GM18858 (cell line): ENCODE measurements at regions not wholly inside any gene's neighbourhood (a gene's known extent, or its start where the extent isn't known, plus 50 kb on each side); places are given as distances from the start of the nearest gene placed in this dataset.

Source experiments
- ATAC-seq: cut with Tn5 transposase; IDR thresholded peaks from one replicate; pipeline ENCODE4 v1.9.1; 2021; ENCODE audit not compliant: unreplicated experiment

GRCh38 chr14:48454887-48455286 lies 779.5 kb upstream of the MDGA2 start:
- ATAC-seq, result no peak

- no peak for ATAC-seq
These were observed 777.1 kb upstream of the MDGA2 start for GRCh38 chr14:48452437-48452995.

GRCh38 chr14:48435221-48435620 lies 759.8 kb upstream of the MDGA2 start:
- no peak for ATAC-seq

- no peak for ATAC-seq
These were observed 755.4 kb upstream of the MDGA2 start for GRCh38 chr14:48430805-48431204.

- no peak for ATAC-seq
These were observed 754.1 kb upstream of the MDGA2 start for GRCh38 chr14:48429512-48429911.

GRCh38 chr14:48417715-48418500 lies 742.5 kb upstream of the MDGA2 start:
- ATAC-seq, result no peak

- ATAC-seq, result no peak
These were observed 725.9 kb upstream of the MDGA2 start for GRCh38 chr14:48401321-48401720.

- no peak for ATAC-seq
These were observed 723.4 kb upstream of the MDGA2 start for GRCh38 chr14:48398675-48399282.

- no peak for ATAC-seq
These were observed 716.3 kb upstream of the MDGA2 start for GRCh38 chr14:48391661-48392060.

GRCh38 chr14:48390346-48390745 lies 714.9 kb upstream of the MDGA2 start:
- ATAC-seq, result no peak

GRCh38 chr14:48384821-48385220 lies 709.4 kb upstream of the MDGA2 start:
- no peak for ATAC-seq

GRCh38 chr14:48382961-48383360 lies 707.6 kb upstream of the MDGA2 start:
- no peak for ATAC-seq

GRCh38 chr14:48378541-48378940 lies 703.1 kb upstream of the MDGA2 start:
- ATAC-seq, result no peak

GRCh38 chr14:48373981-48374380 lies 698.6 kb upstream of the MDGA2 start:
- ATAC-seq, result no peak

- ATAC-seq, result no peak
These were observed 675.6 kb upstream of the MDGA2 start for GRCh38 chr14:48350971-48351370.

GRCh38 chr14:48349689-48350088 lies 674.3 kb upstream of the MDGA2 start:
- no peak for ATAC-seq

GRCh38 chr14:48341069-48341468 lies 665.7 kb upstream of the MDGA2 start:
- no peak for ATAC-seq

- no peak for ATAC-seq
These were observed 658.0 kb upstream of the MDGA2 start for GRCh38 chr14:48333221-48333920.

- ATAC-seq, result no peak
These were observed 656.0 kb upstream of the MDGA2 start for GRCh38 chr14:48331421-48331820.

GRCh38 chr14:48325486-48325885 lies 650.1 kb upstream of the MDGA2 start:
- no peak for ATAC-seq

- ATAC-seq, result no peak
These were observed 648.3 kb upstream of the MDGA2 start for GRCh38 chr14:48323665-48324064.

GRCh38 chr14:48319823-48320222 lies 644.4 kb upstream of the MDGA2 start:
- ATAC-seq, result no peak
